ENCODE measurements at regions not wholly inside any gene's neighbourhood (a gene's known extent, or its start where the extent isn't known, plus 50 kb on each side); places are given as distances from the start of the nearest gene placed in this dataset.

DNA sequence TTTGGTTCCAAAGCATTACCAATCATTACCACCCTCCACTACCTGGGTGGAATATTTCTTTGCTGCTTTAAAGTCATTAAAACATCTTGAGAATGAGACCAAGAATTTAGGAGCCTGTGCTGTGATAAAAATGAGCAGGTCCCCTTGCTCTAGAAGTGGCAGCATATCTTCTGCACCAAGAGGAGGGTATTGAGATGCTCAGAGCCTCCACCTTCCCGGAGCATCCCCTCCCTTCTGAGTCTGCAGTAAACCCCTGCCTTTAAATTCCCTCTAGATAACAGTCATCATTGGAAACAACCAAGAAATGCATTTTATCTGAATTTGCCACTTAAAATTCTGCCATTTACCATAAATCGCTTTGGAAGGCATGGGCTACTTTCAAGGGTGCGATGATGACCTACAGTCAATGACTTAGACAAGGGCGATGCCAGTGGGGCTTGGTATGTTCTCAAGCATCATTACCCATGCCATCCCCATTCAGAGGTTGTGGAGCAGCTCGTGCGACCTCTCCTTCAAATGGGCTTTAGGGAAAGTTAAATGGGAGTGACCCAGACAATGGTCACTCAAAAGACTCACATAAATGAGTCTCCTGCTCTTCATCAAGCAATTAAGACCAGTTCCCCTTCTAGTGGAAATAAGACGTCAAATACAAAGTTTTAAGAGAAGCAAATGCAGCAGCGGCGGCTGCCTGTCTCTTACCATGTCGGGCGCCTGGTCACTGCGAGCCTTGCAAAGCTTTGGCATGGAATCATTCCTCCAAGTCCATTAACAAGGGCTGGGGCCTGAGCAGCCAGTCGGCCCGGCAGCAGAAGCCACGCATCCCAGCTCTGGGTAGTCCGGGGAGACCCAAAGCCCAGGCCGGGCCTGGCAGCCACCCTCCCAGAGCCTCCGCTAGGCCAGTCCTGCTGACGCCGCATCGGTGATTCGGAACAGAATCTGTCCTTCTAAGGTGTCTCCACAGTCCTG lies 334.5 kb downstream of the TMEM121 start:
- no peak for FAIRE-seq

DNA sequence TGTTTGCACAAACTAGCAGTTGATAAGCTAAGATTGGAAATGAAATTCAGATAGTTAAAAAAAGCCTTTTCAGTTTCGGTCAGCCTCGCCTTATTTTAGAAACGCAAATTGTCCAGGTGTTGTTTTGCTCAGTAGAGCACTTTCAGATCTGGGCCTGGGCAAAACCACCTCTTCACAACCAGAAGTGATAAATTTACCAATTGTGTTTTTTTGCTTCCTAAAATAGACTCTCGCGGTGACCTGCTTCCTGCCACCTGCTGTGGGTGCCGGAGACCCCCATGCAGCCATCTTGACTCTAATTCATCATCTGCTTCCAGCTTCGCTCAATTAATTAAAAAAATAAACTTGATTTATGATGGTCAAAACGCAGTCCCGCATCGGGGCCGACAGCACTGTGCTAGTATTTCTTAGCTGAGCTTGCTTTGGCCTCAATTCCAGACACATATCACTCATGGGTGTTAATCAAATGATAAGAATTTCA lies 335.6 kb downstream of the TMEM121 start:
- FAIRE-seq, result no peak

DNA sequence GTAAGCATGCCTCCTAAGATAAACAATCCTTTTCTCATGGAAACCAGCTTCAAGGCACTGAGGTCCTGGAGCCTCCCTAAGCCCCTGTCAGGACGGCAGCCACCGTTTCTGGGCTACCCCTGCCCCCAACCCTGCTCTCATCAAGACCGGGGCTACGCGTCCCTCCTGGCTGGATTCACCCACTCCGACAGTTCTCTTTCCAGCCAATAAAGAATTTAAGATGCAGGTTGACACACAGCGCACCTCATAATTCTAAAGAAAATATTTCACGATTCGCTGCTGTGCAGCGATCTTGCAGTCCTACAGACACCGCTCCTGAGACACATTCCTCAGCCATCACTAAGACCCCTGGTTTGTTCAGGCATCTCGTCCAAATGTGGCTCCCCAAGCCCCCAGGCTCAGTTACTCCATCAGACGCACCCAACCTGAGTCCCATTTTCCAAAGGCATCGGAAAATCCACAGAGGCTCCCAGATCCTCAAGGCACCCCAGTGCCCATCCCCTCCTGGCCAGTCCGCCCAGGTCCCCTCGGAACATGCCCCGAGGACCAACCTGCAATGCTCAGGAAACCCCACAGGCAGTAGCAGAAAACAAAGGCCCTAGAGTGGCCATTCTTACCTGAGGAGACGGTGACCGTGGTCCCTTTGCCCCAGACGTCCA lies 336.3 kb downstream of the TMEM121 start:
- no peak for FAIRE-seq

DNA sequence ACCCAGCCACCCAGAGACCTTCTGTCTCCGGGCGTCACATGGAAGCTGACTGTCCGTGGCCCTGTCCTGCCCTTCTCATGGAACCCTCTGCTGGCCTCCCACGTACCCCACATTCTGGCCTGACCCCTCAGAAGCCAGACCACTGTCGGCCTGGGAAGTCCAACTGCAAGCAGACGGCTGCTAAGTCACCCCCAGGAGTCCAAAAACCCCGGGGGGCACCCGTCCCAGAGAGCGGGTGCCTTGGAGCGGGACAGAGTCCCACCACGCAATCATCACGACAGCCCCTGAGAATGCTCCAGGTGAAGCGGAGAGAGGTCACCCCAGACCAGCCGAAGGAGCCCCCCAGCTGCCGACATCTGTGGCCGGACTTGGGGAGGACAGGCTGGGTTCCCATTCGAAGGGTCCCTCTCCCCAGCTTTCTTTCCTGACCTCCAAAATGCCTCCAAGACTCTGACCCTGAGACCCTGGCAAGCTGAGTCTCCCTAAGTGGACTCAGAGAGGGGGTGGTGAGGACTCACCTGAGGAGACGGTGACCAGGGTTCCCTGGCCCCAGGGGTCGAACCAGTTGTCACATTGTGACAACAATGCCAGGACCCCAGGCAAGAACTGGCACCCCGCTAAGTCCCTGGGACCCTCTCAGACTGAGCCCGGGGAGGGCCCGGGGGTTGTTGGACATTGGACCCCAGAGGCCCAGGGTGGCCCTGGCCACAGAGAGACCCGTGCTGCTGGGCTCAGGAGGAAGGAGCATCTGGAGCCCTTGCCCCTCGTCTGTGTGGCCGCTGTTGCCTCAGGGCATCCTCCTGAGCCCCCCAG lies 337.1 kb downstream of the TMEM121 start:
- FAIRE-seq, result no peak

DNA sequence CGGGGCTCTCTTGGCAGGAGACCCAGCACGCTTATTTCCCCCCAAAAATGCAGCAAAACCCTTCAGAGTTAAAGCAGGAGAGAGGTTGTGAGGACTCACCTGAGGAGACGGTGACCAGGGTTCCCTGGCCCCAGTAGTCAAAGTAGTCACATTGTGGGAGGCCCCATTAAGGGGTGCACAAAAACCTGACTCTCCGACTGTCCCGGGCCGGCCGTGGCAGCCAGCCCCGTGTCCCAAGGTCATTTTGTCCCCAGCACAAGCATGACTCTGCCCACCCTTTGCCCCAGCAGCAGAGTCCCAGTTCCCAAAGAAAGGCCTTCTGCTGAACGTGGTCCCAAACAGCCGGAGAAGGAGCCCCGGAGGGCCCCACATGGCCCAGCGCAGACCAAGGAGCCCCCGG lies 337.7 kb downstream of the TMEM121 start:
- FAIRE-seq, result no peak

DNA sequence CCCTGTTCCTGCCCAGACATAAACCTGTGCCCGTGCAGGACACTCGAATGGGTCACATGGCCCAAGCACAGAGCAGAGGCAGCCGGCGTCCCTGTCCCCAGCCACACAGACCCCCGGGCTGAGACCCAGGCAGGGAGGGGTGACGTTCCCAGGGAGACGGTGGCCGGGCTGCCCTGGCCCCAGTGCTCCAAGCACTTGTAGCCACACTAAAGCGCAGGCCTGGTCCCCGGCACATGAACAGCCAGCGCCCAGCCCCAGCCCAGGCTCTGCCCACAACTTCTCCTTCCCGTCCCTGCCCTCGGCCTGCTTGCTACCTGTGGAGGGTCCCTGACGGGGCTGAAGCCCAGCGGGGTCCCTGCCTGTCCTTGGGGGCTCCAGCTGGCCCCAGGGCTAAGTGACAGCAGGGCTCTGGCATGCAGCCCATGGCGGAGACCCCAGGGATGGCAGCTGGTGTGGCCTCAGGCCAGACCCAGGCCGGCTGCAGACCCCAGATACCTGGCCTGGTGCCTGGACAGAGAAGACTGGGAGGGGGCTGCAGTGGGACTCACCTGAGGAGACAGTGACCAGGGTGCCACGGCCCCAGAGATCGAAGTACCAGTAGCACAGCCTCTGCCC lies 338.4 kb downstream of the TMEM121 start:
- FAIRE-seq, result no peak

DNA sequence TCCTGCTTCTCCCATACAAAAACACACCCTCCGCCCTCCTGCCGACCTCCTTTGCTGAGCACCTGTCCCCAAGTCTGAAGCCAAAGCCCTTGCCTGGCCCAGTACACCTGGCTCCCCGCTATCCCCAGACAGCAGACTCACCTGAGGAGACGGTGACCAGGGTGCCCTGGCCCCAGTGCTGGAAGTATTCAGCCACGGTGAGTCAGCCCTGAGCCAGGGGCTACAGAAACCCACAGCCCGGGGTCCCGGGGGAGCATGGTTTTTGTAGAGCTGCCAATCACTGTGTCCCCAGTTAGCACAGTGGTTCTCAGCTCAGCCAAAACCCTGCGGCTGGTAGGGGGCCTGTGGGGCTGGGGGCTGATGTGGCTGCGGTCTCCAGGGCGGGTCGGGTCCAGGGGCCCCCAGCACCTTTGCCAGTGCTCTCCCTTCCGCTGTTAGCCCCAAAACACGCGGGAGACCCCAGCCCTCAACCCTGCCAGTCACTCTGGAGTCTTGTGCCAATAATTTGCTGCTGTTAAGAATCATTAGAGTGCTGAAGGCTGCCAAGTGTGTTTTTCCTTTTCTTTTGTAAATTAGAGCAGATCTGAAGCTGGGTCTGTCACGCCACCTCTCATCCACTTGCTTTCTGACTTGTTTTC lies 339.0 kb downstream of the TMEM121 start:
- no peak for FAIRE-seq

DNA sequence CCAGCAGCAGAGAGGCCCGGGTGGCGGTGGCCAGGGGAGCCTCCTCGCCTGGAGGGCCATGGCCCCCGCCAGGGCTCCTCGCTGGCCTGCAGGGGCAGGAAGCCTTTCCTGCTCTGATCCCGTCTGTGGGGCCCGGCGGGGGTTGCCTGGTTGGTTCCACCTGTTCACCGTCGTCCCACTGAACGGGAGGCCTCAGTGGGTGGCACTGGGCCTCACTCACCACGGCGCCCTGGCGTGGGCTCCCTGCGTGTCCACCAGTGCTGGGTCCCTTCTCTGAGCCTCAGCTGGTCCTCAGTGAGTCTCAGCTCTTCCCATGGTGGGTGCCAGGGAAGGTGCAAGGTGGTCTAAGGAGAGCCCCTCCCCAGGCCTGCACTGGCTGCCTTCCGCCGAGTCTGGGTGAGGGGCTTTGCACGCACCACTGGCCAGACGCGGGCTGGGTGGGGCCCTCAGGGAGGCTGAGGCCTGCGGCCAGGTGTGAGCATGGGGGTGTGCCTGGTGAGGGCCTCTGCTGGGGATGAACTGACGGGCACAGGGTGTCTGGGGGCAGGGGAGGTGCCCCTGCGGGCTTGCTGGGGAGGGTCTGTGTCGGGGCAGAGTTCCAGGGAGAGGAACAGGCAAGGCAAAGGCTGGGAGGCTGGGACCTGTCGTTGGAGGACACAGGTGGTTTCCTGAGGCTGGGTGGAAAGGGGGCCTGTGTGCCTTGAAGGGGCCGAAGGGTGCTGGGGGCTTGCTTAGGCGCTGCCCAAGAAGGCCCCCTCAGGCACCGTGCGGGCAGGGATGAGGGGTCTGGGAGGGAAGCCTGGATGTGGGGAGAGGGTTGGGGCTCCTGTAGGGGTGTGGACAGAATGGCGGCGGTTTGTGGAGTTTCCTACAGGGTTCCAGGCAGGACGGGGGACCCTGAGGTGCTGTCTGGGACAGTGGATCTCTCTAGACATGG lies 339.8 kb downstream of the TMEM121 start:
- no peak for FAIRE-seq

DNA sequence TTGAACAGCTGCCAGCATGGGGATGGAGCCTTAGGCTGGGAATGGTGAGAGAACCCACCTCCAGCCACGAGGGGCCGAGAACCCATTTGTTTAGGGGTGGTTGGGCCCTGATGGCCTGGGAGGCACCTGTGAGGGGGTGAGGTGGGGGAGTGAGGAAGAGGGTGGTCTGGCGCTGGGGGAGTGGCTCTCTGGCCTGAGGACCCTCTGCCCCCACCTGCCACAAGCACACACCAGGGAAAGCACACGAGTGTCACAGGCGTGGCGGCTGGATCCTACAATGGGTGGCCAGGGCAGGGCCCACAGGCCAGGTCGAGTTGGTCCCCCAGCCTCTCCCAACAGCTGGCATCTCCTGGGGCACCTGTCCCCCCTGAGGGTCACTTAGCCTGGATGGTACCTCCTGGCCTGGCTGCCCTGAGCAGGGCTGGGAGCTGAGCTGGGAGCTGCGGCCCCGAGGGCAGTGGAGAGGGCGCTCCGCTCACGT lies 340.5 kb downstream of the TMEM121 start:
- FAIRE-seq, result no peak

DNA sequence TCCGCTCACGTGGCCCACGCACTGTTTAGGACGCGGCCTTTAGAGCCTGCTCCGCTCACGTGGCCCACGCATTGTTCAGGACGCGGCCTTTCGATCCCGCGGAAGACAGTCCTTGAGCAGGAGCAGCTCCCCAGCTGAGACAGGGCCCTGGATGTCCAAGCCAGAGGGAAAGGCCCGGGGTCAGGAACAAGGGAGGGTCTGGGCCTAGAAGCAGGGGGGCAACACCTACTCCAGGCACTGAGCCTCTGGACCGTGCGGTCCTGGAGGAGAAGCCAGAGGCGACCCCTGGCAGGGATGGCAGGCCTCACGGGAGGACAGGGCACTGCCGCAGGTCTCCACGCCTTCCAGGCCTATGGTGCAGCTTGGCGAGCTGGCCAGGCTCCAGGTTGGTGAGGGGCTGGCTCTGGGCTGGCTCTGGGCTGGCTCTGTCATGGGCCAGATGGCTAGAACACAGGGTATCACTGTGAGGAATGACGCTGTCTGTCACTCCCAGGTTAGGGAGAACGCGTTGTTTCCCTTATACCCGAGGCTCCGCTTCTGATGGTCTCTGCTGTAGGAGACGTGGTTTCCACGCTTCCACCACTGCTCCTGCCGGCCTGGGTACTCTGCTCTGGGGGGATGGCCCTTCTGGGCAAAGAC lies 341.7 kb downstream of the TMEM121 start:
- no peak for FAIRE-seq

DNA sequence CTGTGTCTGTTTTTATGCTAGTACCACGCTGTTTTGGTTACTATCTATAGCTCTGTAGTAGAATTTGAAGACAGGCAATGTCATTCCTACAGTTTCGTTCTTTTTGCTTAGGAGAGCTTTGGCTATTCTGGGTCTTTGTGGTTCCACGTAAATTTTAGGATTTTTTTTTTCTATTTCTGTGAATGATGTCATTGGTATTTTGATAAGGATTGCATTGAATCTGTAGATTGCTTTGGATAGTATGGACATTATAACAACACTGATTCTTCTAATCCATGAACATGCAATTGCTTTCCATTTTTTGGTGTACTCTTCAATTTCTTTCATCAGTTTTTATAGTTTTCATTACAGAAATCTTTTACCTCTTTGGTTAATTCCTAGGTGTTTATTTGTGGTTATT lies 345.2 kb downstream of the TMEM121 start:
- FAIRE-seq, result no peak

DNA sequence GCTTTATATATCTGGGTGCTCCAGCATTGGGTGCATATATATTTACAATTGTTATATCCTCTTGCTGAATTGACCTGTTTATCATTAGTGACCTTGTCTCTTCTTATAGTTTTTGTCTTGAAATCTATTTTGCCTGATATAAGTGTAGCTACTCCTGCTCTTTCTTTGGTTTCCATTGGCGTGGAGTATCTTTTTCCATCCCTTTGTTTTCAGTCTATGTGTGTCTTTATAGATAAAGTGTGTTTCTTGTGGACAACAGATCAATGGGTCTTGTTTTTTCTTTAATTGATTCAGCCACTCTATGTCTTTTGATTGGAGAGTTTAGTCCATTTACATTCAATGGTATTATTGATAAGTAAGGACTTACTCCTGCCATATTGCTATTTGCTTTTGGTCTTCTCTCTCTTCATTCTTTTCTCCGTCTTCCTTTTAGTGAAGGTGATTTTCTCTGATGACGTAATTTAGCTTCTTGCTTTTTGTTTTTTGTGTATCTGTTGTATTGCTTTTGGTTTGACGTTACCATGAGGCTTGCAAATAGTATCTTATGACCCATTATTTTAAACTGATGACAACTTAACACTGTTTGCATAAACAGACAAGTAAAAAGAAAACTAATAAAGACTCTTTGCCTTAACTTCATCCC lies 347.6 kb downstream of the TMEM121 start:
- no peak for FAIRE-seq

DNA sequence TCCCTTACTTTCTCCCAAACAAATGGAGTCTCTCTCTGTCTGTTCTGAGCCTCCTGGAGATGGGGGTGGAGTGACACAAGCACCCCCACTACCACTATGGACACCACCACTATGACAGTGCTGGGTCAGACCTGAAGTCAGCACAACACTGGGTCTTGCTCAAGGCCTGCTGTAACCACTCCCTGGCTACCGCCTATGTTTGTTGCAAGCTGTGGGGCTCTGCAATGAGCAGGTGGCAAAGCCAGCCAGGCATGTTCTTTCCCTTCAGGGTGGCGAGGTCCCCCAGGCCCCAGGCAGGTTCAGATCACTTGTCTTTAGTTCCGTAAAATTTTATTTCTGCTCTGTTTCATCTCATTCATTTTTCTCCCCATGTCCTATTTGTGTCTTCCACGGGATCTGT lies 349.8 kb downstream of the TMEM121 start:
- no peak for FAIRE-seq

DNA sequence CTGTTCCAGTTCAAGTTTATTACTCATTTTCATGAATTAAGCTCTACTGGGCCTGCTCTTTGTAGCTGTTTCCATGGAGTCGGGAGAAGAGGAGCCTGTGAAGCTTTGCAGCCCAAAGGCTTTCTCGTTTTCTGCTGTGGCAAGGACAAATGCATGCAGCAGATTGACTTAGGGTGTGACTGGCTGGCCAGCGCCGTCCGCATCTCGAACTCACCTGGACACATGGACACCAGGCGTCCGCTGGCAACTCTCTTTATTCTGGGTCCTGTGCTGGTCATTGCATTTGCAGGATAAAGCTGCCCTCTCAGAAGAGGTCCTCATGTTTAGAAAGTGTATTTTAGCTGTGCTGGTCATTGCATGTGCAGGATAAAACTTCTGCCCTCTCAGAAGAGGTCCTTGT lies 350.4 kb downstream of the TMEM121 start:
- FAIRE-seq, result no peak

DNA sequence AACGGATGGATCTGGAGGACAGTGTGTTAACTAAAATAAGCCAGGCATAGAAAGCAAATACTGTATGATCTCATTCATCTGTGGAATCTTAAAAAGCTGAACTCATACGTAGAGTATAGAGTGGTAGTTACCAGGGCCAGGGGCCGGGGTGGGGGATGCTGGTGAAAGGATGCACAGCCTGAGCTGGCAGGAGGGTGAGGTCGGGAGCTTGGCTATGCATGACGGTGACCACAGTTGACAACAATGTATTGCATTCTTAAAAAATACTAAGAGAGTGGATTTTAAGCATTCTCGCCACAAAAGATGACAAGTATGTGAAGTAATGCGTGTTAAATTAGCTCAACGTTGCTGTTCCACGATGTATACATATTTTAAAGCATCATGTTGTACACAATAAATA lies 351.3 kb downstream of the TMEM121 start:
- no peak for FAIRE-seq

DNA sequence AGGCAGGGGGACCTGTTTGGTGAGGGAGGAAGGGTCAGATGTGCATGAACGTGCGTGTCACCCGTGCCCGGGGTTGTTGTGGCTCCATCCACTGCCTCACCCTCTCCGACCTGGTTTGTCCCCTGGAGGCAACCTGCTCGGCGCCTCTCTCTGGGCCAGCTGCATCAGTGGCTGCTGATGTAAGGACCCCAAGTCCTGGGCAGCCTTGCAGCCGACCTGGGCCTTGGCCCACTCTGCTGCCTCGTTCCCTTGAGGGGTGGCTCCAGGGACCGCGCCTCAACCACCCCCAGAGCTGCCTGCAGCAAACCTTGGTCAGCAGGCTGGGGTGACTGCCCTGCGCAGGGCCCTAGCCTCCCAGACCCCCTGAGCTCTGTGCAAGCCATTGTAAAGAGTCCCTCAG lies 351.7 kb downstream of the TMEM121 start:
- no peak for FAIRE-seq

DNA sequence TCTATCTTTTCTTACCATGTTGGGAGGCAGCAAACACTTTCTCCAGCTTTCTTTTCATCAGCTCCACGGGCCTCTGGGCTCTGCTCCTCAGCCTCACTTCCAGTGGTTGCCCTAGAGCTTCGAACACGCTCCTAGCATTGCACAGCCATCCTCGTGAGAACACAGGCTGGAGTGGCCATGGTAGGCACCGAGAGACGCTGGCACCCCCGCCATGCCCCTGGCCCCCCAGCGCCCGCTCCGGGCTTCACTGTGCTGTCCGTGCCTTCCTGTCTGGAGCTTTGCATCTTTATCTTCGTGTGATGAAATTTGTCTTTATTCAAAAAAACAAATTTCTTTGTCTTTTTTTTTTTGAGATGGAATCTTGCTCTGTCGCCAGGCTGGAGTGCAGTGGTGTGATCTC lies 352.2 kb downstream of the TMEM121 start:
- FAIRE-seq, result no peak

DNA sequence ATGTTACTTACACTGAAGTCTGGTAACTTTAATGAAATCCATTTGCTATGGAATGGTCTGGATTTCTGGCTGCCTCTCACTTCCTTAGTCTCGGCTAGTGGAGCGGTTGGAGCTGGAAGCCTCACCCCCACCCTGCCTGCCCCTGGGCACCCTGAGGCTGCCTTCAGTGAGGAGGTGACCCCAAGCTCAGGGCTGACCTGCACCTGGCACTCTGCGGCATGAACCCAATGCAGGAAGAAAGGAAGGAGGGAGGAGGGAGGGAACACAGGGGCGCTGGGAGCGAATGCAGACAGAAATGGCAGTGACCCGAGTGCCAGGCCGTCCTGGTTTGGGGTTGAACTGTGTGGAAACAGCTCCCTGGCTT lies 353.1 kb downstream of the TMEM121 start:
- no peak for FAIRE-seq

DNA sequence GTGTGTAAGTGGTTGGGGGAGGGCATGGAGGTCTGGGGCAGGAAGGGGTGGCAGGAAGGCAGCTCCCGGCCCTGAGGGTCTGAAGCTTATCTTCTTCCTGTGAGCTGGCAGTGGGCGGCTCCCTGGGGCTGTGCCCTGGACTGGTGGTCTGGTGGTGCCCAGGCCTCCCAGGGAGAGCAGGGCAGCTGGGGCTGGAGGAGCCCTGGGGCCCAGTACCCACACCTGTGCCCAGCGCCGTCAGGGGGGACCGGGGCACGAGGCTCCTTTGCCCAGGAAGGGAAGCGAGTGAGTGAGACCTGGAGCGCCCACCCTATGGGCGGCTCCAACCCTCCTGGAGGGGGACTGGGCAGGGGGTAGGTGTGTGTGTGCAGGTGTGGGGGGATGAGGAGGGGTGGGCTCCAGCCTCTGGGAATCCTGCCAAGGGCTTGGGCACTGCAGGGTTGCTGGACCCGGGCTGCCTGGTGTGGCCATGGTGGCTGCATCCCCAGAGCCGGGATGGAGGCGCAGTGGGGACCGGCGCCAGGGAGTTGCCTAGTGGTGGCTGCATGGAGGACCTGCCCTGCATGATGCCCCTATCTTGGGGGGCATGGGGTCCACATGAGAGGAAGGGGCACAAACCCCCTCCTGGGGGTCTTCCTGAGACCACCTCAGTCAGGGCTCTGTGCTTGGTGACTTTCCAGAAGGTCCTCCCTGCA lies 353.6 kb downstream of the TMEM121 start:
- FAIRE-seq, result no peak
